ENCODE measurements at regions not wholly inside any gene's neighbourhood (a gene's known extent, or its start where the extent isn't known, plus 50 kb on each side); places are given as distances from the start of the nearest gene placed in this dataset.

DNA sequence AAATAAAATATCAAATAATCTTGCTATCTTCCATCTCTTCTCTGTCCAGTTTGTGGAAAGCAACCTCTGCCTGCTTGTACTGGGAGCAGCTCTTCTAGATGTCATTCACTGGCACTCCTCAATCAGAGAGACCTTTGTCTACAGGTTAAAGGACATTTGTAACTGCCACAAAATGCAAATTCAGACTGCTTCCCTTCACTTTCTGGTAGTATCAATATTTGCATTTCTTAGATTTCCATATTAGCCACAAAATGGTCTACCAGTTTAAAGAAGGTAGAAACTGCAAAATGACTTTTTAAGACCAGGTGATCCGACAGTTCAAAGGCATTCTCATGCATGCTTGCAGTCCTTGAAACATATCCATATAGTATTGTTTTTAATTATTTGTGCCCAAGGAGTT, 51.7 kb upstream of the RCN1 start:
- Histone ChIP-seq H3K9ac (no peak overlapping the region), H3K79me2 (no peaks in the 10 kb centered on the region), H3K4me2 (ENCODE audit: low read length) (no peak overlapping the region), H2AFZ (no peak overlapping the region), H3K27me3 (ENCODE audit: control insufficient read depth, insufficient read depth, low read length) (no peaks in the 10 kb centered on the region), H3K4me3 (ENCODE audit: low read depth, low read length) (no peak overlapping the region), H3K36me3 (ENCODE audit: control insufficient read depth, insufficient read depth, low read length) (no peaks in the 10 kb centered on the region), H3K9me3 (ENCODE audit: control insufficient read depth, low read length) (no peaks in the 10 kb centered on the region), H3K27ac (no peak overlapping the region), H3K4me1 (no peaks in the 10 kb centered on the region)
- TF ChIP-seq, protein P1, sequence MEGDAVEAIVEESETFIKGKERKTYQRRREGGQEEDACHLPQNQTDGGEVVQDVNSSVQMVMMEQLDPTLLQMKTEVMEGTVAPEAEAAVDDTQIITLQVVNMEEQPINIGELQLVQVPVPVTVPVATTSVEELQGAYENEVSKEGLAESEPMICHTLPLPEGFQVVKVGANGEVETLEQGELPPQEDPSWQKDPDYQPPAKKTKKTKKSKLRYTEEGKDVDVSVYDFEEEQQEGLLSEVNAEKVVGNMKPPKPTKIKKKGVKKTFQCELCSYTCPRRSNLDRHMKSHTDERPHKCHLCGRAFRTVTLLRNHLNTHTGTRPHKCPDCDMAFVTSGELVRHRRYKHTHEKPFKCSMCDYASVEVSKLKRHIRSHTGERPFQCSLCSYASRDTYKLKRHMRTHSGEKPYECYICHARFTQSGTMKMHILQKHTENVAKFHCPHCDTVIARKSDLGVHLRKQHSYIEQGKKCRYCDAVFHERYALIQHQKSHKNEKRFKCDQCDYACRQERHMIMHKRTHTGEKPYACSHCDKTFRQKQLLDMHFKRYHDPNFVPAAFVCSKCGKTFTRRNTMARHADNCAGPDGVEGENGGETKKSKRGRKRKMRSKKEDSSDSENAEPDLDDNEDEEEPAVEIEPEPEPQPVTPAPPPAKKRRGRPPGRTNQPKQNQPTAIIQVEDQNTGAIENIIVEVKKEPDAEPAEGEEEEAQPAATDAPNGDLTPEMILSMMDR (IDR thresholded peaks at IDR 0.05) = no peak

GRCh38 chr11:32034680-32035079, 56.2 kb upstream of the RCN1 start:
- Histone ChIP-seq H3K27me3 (ENCODE audit: control insufficient read depth, insufficient read depth, low read length) (no peaks in the 10 kb centered on the region), H3K4me3 (ENCODE audit: low read depth, low read length) (no peak overlapping the region), H3K4me1 (no peaks in the 10 kb centered on the region), H3K9ac (no peak overlapping the region), H3K9me3 (ENCODE audit: control insufficient read depth, low read length) (no peaks in the 10 kb centered on the region), H3K79me2 (no peaks in the 10 kb centered on the region), H3K27ac (no peak overlapping the region), H2AFZ (no peak overlapping the region), H3K4me2 (ENCODE audit: low read length) (no peak overlapping the region), H3K36me3 (ENCODE audit: control insufficient read depth, insufficient read depth, low read length) (no peaks in the 10 kb centered on the region)
- TF ChIP-seq, protein P1 (IDR thresholded peaks at IDR 0.05) = no peak

GRCh38 chr11:32034149-32034548, 56.7 kb upstream of the RCN1 start:
- no peaks in the 10 kb centered on the region for H3K4me1 ChIP-seq
- H3K36me3 ChIP-seq (ENCODE audit: control insufficient read depth, insufficient read depth, low read length) = no peaks in the 10 kb centered on the region
- no peak overlapping the region for H3K27ac ChIP-seq
- no peaks in the 10 kb centered on the region for H3K9me3 ChIP-seq (ENCODE audit: control insufficient read depth, low read length)
- H3K4me2 ChIP-seq (ENCODE audit: low read length) = no peak overlapping the region
- no peaks in the 10 kb centered on the region for H3K27me3 ChIP-seq (ENCODE audit: control insufficient read depth, insufficient read depth, low read length)
- H3K9ac ChIP-seq = no peak overlapping the region
- no peak overlapping the region for H2AFZ ChIP-seq
- H3K4me3 ChIP-seq (ENCODE audit: low read depth, low read length) = no peak overlapping the region
- H3K79me2 ChIP-seq = no peaks in the 10 kb centered on the region
- TF ChIP-seq, protein P1 (IDR thresholded peaks at IDR 0.05) = no peak

DNA sequence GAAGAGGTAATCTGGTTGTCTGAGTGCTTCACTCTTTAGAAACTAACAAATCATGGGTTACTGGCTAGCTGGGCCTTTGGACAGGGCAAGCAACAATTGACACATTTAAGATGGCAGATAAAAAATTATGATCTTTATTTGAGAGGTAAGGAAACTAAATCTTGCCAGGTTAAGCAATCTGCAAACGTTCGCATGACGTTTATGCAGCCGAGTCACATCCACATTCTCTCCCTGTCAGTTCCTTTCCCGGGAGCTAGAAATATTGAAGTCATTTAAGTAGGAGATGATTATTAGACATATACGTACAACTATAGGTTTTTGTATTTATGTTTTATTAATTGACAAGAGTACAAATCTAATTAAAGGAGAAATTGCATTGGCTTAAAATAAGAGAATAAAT, 57.4 kb upstream of the RCN1 start:
- H3K9me3 ChIP-seq (ENCODE audit: control insufficient read depth, low read length) = no peaks in the 10 kb centered on the region
- H3K4me2 ChIP-seq (ENCODE audit: low read length) = no peak overlapping the region
- no peak overlapping the region for H3K4me3 ChIP-seq (ENCODE audit: low read depth, low read length)
- no peak overlapping the region for H3K9ac ChIP-seq
- no peak overlapping the region for H2AFZ ChIP-seq
- TF ChIP-seq, protein P1 (IDR thresholded peaks at IDR 0.05) = no peak
- H3K27ac ChIP-seq = no peak overlapping the region
- no peaks in the 10 kb centered on the region for H3K79me2 ChIP-seq
- no peaks in the 10 kb centered on the region for H3K36me3 ChIP-seq (ENCODE audit: control insufficient read depth, insufficient read depth, low read length)
- no peaks in the 10 kb centered on the region for H3K27me3 ChIP-seq (ENCODE audit: control insufficient read depth, insufficient read depth, low read length)
- no peaks in the 10 kb centered on the region for H3K4me1 ChIP-seq

GRCh38 chr11:32033067-32033466, 57.8 kb upstream of the RCN1 start:
- Histone ChIP-seq H3K4me3 (ENCODE audit: low read depth, low read length) (no peak overlapping the region), H3K27ac (no peak overlapping the region), H3K4me1 (no peaks in the 10 kb centered on the region), H2AFZ (no peak overlapping the region), H3K79me2 (no peaks in the 10 kb centered on the region), H3K9me3 (ENCODE audit: control insufficient read depth, low read length) (no peaks in the 10 kb centered on the region), H3K27me3 (ENCODE audit: control insufficient read depth, insufficient read depth, low read length) (no peaks in the 10 kb centered on the region), H3K36me3 (ENCODE audit: control insufficient read depth, insufficient read depth, low read length) (no peaks in the 10 kb centered on the region), H3K4me2 (ENCODE audit: low read length) (no peak overlapping the region), H3K9ac (no peak overlapping the region)
- TF ChIP-seq, protein P1 (IDR thresholded peaks at IDR 0.05) = no peak

Measured in parathyroid adenoma (tissue), 2 donors.